ENCODE measurements at regions not wholly inside any gene's neighbourhood (a gene's known extent, or its start where the extent isn't known, plus 50 kb on each side); places are given as distances from the start of the nearest gene placed in this dataset.

- H3K4me3 ChIP-seq (ENCODE audit: control insufficient read depth, low read depth, low read length), result no peak overlapping the region
- TF ChIP-seq CTCF (IDR thresholded peaks at IDR 0.05; ENCODE audit: control insufficient read depth, insufficient read depth, low read depth, low read length, missing control alignments), result no peak
- DNase-seq (ENCODE audit: low read depth), result no peak
Measured at GRCh38 chr11:111444040-111444439, 65.0 kb upstream of the POU2AF1 start.

GRCh38 chr11:111443640-111444039, 64.6 kb upstream of the POU2AF1 start:
- H3K4me3 ChIP-seq (ENCODE audit: control insufficient read depth, low read depth, low read length), result no peak overlapping the region
- no peak for DNase-seq (ENCODE audit: low read depth)
- no peak for TF ChIP-seq CTCF (IDR thresholded peaks at IDR 0.05; ENCODE audit: control insufficient read depth, insufficient read depth, low read depth, low read length, missing control alignments)

- no peak for DNase-seq (ENCODE audit: low read depth)
- H3K4me3 ChIP-seq (ENCODE audit: control insufficient read depth, low read depth, low read length), result no peak overlapping the region
- no peak for TF ChIP-seq CTCF (IDR thresholded peaks at IDR 0.05; ENCODE audit: control insufficient read depth, insufficient read depth, low read depth, low read length, missing control alignments)
Measured at GRCh38 chr11:111443032-111443431, 64.0 kb upstream of the POU2AF1 start.

- DNase-seq (ENCODE audit: low read depth), result peak; percentile 79
- H3K4me3 ChIP-seq (ENCODE audit: control insufficient read depth, low read depth, low read length), result no peak overlapping the region
- no peak for TF ChIP-seq CTCF (IDR thresholded peaks at IDR 0.05; ENCODE audit: control insufficient read depth, insufficient read depth, low read depth, low read length, missing control alignments)
Measured at GRCh38 chr11:111441443-111441842, 62.4 kb upstream of the POU2AF1 start.

- TF ChIP-seq CTCF (IDR thresholded peaks at IDR 0.05; ENCODE audit: control insufficient read depth, insufficient read depth, low read depth, low read length, missing control alignments), result no peak
- no peak for DNase-seq (ENCODE audit: low read depth)
- H3K4me3 ChIP-seq (ENCODE audit: control insufficient read depth, low read depth, low read length), result no peak overlapping the region
Measured at GRCh38 chr11:111440416-111441205, 61.5 kb upstream of the POU2AF1 start.

- DNase-seq (ENCODE audit: low read depth), result no peak
- H3K4me3 ChIP-seq (ENCODE audit: control insufficient read depth, low read depth, low read length), result no peak overlapping the region
- TF ChIP-seq CTCF (IDR thresholded peaks at IDR 0.05; ENCODE audit: control insufficient read depth, insufficient read depth, low read depth, low read length, missing control alignments), result no peak
Measured at GRCh38 chr11:111439901-111440300, 60.8 kb upstream of the POU2AF1 start.
